ENCODE measurements at regions not wholly inside any gene's neighbourhood (a gene's known extent, or its start where the extent isn't known, plus 50 kb on each side); places are given as distances from the start of the nearest gene placed in this dataset.

DNA sequence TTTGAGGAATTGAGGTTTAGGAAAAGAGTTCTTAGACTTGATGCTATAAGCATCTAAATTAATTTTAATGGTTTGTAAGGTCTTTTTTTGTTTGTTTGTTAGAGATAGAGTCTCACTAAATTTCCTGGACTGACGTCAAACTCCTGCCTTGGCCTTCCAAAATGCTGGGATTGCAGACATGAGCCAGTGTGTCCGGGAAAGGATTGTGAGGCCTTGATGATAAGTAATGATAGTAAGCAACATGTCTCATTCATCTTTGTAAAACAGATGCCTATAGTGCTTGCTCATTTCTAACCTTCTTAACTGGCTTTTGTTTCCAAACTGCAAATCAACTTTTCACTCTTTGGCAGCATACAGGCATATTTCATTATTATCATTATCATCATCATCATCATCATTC lies 176.0 kb upstream of the KCND2 start:
- H3K36me3 ChIP-seq (ENCODE audit: control insufficient read depth, low read depth, low read length): no peaks in the 10 kb centered on the region
- no peak overlapping the region for H3K9ac ChIP-seq (ENCODE audit: low read length)
- H3K27me3 ChIP-seq (ENCODE audit: control insufficient read depth, insufficient read depth, low read length): no peaks in the 10 kb centered on the region
- no peak overlapping the region for H3K4me3 ChIP-seq (ENCODE audit: low read length)
- H3K9me3 ChIP-seq (ENCODE audit: control insufficient read depth, low read depth, low read length): no peaks in the 10 kb centered on the region
- no peak overlapping the region for H3K27ac ChIP-seq (ENCODE audit: low read length)
- no peaks in the 10 kb centered on the region for H3K4me1 ChIP-seq (ENCODE audit: control insufficient read depth, low read depth, low read length)

DNA sequence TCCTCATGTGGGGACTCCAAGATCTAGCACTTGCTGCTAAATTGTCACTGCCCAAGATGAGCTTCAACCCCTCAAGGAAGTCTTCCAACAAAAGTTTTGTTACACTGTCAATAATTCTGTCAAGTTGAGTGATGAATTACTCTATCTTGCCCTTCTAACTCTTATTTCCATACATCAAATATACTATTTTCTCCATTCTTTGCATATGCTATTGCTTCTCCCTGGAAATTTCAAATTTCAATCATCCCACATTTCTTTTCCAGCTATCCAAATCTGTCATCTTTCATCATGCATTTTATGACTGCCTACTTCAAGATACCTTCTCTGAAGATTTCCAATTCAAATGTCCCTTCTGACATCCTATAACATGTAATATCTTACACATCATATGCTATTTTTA lies 175.2 kb upstream of the KCND2 start:
- Histone ChIP-seq H3K4me3 (ENCODE audit: low read length) (no peak overlapping the region), H3K9me3 (ENCODE audit: control insufficient read depth, low read depth, low read length) (no peaks in the 10 kb centered on the region), H3K27me3 (ENCODE audit: control insufficient read depth, insufficient read depth, low read length) (no peaks in the 10 kb centered on the region), H3K27ac (ENCODE audit: low read length) (no peak overlapping the region), H3K9ac (ENCODE audit: low read length) (no peak overlapping the region), H3K4me1 (ENCODE audit: control insufficient read depth, low read depth, low read length) (no peaks in the 10 kb centered on the region), H3K36me3 (ENCODE audit: control insufficient read depth, low read depth, low read length) (no peaks in the 10 kb centered on the region)

DNA sequence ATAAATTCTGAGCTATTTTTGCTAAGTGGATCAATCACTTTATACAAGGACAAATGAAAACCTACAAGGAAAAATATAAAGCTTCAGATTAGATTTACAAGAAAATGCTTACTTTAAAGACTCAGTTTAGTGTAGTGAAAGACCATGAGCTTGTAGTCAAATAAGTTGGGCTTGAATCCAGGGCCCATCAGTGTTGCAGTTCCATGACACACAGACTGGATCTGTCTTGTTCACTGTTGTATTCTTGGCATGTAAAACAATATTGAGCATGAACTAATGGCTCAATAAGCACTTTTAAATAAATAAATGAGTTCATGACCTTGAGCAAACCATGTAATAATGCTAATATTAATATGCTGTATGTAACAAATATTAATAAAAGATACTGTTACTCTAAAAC lies 164.6 kb upstream of the KCND2 start:
- H3K9me3 ChIP-seq (ENCODE audit: control insufficient read depth, low read depth, low read length): peaks cover 16% of the 10 kb centered on the region
- no peaks in the 10 kb centered on the region for H3K27me3 ChIP-seq (ENCODE audit: control insufficient read depth, insufficient read depth, low read length)
- no peaks in the 10 kb centered on the region for H3K4me1 ChIP-seq (ENCODE audit: control insufficient read depth, low read depth, low read length)
- H3K4me3 ChIP-seq (ENCODE audit: low read length): no peak overlapping the region
- H3K27ac ChIP-seq (ENCODE audit: low read length): no peak overlapping the region
- no peak overlapping the region for H3K9ac ChIP-seq (ENCODE audit: low read length)
- no peaks in the 10 kb centered on the region for H3K36me3 ChIP-seq (ENCODE audit: control insufficient read depth, low read depth, low read length)

DNA sequence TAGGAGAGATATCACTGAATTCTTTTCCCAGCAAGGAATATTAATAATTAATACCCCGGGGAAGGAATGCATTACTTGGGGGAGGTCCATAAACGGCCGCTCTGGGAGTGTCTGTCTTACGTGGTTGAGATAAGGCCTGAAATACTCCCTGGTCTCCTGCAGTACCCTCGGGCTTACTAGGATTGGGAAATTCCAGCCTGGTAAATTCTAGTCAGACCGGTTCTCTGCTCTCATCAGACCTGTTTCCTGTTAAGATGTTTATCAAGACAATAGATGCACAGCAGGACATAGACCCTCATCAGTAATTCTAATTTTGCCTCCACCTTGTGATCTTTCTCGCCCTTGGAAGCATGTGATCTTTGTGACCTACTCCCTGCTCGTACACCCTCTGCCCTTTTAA lies 162.8 kb upstream of the KCND2 start:
- Histone ChIP-seq H3K9me3 (ENCODE audit: control insufficient read depth, low read depth, low read length) (peaks cover 16% of the 10 kb centered on the region), H3K27ac (ENCODE audit: low read length) (no peak overlapping the region), H3K36me3 (ENCODE audit: control insufficient read depth, low read depth, low read length) (no peaks in the 10 kb centered on the region), H3K27me3 (ENCODE audit: control insufficient read depth, insufficient read depth, low read length) (no peaks in the 10 kb centered on the region), H3K4me3 (ENCODE audit: low read length) (no peak overlapping the region), H3K4me1 (ENCODE audit: control insufficient read depth, low read depth, low read length) (no peaks in the 10 kb centered on the region), H3K9ac (ENCODE audit: low read length) (no peak overlapping the region)

DNA sequence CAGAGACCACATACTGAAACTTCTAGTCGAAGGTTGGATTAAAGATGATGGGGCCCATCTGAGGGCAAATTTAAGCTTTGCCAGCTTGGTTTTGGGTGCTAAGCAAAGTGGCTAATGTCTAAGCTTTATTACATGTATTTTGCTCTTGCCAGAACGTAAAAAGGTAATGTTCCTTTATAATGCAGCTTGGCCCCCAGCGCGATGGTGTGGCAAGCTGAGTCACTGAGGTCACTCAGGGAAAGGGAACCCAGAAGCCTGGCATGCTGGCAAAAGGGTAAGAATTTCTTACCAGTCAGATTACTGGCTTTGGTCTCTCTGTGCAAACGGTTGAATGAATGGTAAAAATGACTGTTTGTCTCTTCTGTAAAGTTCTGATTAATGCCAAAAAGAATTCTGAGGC lies 158.3 kb upstream of the KCND2 start:
- no peaks in the 10 kb centered on the region for H3K27me3 ChIP-seq (ENCODE audit: control insufficient read depth, insufficient read depth, low read length)
- no peaks in the 10 kb centered on the region for H3K36me3 ChIP-seq (ENCODE audit: control insufficient read depth, low read depth, low read length)
- H3K9ac ChIP-seq (ENCODE audit: low read length): no peak overlapping the region
- no peak overlapping the region for H3K27ac ChIP-seq (ENCODE audit: low read length)
- no peaks in the 10 kb centered on the region for H3K4me1 ChIP-seq (ENCODE audit: control insufficient read depth, low read depth, low read length)
- H3K9me3 ChIP-seq (ENCODE audit: control insufficient read depth, low read depth, low read length): peaks cover 23% of the 10 kb centered on the region
- no peak overlapping the region for H3K4me3 ChIP-seq (ENCODE audit: low read length)

DNA sequence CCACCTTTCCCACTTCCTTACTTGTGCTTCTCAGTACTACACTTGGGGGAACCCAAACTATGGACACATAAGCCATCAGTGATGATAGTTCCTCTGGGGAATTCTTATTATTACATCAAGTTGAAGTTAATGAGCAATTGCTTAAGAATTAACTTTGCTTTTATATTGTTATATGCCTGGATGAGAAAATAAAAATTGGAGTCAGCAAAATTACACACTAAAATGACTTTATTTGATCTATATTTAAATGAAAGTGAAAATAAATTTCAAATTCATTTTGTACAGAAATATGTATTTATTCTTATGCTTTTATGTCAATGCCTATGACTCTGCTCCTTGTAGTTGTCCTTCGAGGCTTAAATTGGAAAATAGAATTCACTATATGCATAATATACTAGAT lies 149.4 kb upstream of the KCND2 start:
- no peaks in the 10 kb centered on the region for H3K9me3 ChIP-seq (ENCODE audit: control insufficient read depth, low read depth, low read length)
- H3K27me3 ChIP-seq (ENCODE audit: control insufficient read depth, insufficient read depth, low read length): no peaks in the 10 kb centered on the region
- H3K9ac ChIP-seq (ENCODE audit: low read length): no peak overlapping the region
- H3K27ac ChIP-seq (ENCODE audit: low read length): no peak overlapping the region
- H3K4me1 ChIP-seq (ENCODE audit: control insufficient read depth, low read depth, low read length): no peaks in the 10 kb centered on the region
- H3K4me3 ChIP-seq (ENCODE audit: low read length): no peak overlapping the region
- H3K36me3 ChIP-seq (ENCODE audit: control insufficient read depth, low read depth, low read length): no peaks in the 10 kb centered on the region

DNA sequence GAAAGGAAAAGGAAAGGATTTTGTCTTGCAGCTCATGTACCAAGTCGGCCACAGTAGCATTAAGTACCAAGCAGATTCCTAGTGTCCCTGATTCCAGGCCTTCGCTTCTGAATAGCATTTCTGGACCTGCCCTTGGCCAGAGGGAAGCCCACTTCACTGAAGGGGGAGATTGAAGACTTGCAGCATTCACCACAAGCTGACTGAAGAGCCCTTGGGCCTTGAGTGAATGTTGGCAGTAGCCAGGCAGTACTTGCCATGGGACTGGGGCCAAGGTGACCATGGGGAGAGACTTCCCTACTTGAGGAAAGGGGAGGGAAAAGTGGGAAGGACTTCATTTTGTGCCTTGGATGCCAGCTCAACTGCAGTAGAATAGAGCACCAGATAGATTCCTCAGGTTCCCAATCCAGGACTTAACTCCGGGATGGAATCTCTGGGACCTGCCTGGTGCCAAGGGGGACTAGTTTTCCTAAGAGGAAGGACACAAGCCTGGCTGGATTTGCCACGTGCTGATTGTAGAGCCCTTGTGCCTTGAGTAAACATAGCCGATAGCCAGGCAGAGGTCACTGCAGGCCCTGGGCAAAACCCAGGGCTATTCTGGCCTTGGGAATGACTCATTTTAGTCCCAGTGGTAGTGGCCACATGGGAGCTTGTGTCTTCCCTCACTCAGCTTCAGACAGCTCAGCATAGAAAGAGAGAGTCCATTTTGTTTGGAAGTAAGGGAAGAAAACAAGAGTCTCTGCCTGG lies 141.7 kb upstream of the KCND2 start:
- Histone ChIP-seq H3K9ac (ENCODE audit: low read length) (no peak overlapping the region), H3K4me1 (ENCODE audit: control insufficient read depth, low read depth, low read length) (no peaks in the 10 kb centered on the region)

DNA sequence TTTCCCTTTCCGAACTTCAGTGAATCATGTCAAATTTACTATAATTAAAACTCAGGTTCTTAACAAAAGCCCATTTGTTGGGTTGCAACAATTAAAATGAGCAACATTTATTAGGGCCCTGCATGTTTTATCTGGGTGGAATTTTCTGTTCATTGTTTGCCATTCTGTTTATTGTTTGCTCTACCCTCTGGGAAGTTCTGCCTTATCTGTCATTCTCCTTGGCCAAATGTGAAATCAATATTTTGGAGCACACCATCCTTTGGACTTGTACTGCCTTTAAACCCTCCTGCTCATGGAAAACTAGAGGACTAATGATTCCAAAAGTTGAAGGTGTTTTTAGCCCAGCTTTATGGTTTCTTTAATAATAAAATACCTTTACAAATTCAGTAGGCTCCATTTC lies 134.5 kb upstream of the KCND2 start:
- H3K27ac ChIP-seq (ENCODE audit: low read length): no peak overlapping the region

More for the DNA sequence above, 141.7 kb upstream of the KCND2 start:
- Histone ChIP-seq H3K9me3 (ENCODE audit: control insufficient read depth, low read depth, low read length) (no peaks in the 10 kb centered on the region), H3K36me3 (ENCODE audit: control insufficient read depth, low read depth, low read length) (no peaks in the 10 kb centered on the region), H3K27ac (ENCODE audit: low read length) (no peak overlapping the region), H3K4me3 (ENCODE audit: low read length) (no peak overlapping the region), H3K27me3 (ENCODE audit: control insufficient read depth, insufficient read depth, low read length) (no peaks in the 10 kb centered on the region)

DNA sequence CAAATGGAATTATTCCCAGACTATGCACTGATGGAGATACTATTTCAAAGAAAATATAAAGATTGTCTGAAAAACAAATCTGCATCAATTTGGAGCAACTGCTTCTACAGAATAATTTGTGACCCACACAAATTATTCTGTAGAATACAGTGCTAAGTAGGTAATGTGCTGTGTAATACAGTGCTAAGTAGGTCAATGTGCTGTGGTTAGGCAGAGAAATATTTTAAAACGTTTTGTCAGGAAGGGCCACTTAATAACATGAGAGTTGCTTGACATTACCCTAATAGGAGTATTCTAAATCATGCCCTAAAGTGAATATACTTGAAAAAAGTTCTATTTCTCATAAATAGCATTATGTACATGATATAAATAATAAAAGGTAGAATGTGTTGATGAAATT lies 116.5 kb upstream of the KCND2 start:
- Histone ChIP-seq H3K4me1 (ENCODE audit: control insufficient read depth, low read depth, low read length) (no peaks in the 10 kb centered on the region), H3K27me3 (ENCODE audit: control insufficient read depth, insufficient read depth, low read length) (no peaks in the 10 kb centered on the region), H3K36me3 (ENCODE audit: control insufficient read depth, low read depth, low read length) (no peaks in the 10 kb centered on the region), H3K4me3 (ENCODE audit: low read length) (no peak overlapping the region), H3K27ac (ENCODE audit: low read length) (no peak overlapping the region), H3K9ac (ENCODE audit: low read length) (no peak overlapping the region), H3K9me3 (ENCODE audit: control insufficient read depth, low read depth, low read length) (no peaks in the 10 kb centered on the region)

More for the DNA sequence above, 134.5 kb upstream of the KCND2 start:
- Histone ChIP-seq H3K36me3 (ENCODE audit: control insufficient read depth, low read depth, low read length) (no peaks in the 10 kb centered on the region), H3K4me3 (ENCODE audit: low read length) (no peak overlapping the region), H3K4me1 (ENCODE audit: control insufficient read depth, low read depth, low read length) (no peaks in the 10 kb centered on the region), H3K9me3 (ENCODE audit: control insufficient read depth, low read depth, low read length) (no peaks in the 10 kb centered on the region), H3K9ac (ENCODE audit: low read length) (no peak overlapping the region), H3K27me3 (ENCODE audit: control insufficient read depth, insufficient read depth, low read length) (no peaks in the 10 kb centered on the region)

DNA sequence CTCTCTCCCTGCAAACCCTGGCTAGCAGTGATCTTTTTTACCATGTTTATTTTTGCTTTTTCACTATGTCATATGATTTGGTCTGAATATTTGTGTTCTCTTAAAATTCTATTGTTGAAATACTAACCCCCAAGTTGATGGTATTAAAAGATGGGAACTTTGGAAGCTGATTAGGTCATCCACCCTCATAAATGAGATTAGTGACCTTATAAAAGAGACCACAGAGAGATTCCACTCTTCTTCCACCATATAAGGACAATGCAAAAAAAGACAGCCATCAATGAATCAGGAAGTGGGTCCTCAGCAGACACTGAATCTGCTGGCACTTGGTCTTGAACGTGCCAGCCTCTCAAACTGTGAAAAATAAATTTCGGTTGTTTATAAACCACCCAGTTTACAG lies 112.8 kb upstream of the KCND2 start:
- Histone ChIP-seq H3K27ac (ENCODE audit: low read length) (no peak overlapping the region), H3K4me1 (ENCODE audit: control insufficient read depth, low read depth, low read length) (no peaks in the 10 kb centered on the region), H3K9ac (ENCODE audit: low read length) (no peak overlapping the region), H3K9me3 (ENCODE audit: control insufficient read depth, low read depth, low read length) (no peaks in the 10 kb centered on the region), H3K27me3 (ENCODE audit: control insufficient read depth, insufficient read depth, low read length) (no peaks in the 10 kb centered on the region), H3K36me3 (ENCODE audit: control insufficient read depth, low read depth, low read length) (no peaks in the 10 kb centered on the region), H3K4me3 (ENCODE audit: low read length) (no peak overlapping the region)

DNA sequence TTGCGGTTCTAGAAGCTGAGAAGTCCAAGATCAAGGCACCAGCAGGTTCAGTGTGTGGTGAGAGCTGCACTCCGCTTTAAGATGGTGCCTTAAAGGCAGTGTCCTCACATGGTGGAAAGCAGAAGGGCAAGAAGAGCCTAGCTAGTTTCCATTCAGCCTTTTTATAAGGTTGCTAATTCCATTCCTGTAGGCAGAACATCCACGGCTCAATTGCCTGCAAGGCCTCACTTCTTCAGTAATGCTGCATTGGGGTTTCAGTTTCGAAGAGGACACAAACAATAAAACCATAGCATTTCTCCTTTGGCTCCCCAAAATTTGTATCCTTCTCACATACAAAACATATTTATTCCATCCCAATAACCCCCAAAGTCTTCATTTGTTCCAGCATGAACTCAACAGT lies 109.5 kb upstream of the KCND2 start:
- H3K4me3 ChIP-seq (ENCODE audit: low read length): no peak overlapping the region
- H3K4me1 ChIP-seq (ENCODE audit: control insufficient read depth, low read depth, low read length): no peaks in the 10 kb centered on the region
- H3K27ac ChIP-seq (ENCODE audit: low read length): no peak overlapping the region
- no peaks in the 10 kb centered on the region for H3K9me3 ChIP-seq (ENCODE audit: control insufficient read depth, low read depth, low read length)
- no peak overlapping the region for H3K9ac ChIP-seq (ENCODE audit: low read length)
- H3K27me3 ChIP-seq (ENCODE audit: control insufficient read depth, insufficient read depth, low read length): no peaks in the 10 kb centered on the region
- no peaks in the 10 kb centered on the region for H3K36me3 ChIP-seq (ENCODE audit: control insufficient read depth, low read depth, low read length)

DNA sequence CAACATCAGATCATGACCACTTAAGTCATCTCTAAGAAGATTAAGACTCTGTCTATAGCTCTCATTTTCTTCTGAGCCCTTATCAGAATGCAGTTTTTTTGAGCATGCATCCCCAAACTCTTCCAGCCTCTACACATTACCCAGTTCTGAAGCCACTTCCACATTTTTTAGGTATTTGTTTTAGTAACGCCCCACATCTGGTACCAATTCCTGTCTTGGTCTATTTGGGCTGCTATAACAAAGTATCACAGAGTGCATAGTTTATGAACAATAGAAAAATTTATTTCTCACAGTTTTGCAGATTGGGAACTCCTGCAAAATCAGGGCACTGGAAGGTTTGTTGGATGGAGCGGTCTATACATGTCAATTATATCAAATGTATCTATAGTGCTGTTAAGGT lies 107.7 kb upstream of the KCND2 start:
- no peaks in the 10 kb centered on the region for H3K36me3 ChIP-seq (ENCODE audit: control insufficient read depth, low read depth, low read length)
- no peak overlapping the region for H3K27ac ChIP-seq (ENCODE audit: low read length)
- H3K9me3 ChIP-seq (ENCODE audit: control insufficient read depth, low read depth, low read length): no peaks in the 10 kb centered on the region
- no peaks in the 10 kb centered on the region for H3K4me1 ChIP-seq (ENCODE audit: control insufficient read depth, low read depth, low read length)
- H3K9ac ChIP-seq (ENCODE audit: low read length): no peak overlapping the region
- no peaks in the 10 kb centered on the region for H3K27me3 ChIP-seq (ENCODE audit: control insufficient read depth, insufficient read depth, low read length)
- H3K4me3 ChIP-seq (ENCODE audit: low read length): no peak overlapping the region

Data from iPS-18a (cell line).